ENCODE measurements at regions not wholly inside any gene's neighbourhood (a gene's known extent, or its start where the extent isn't known, plus 50 kb on each side); places are given as distances from the start of the nearest gene placed in this dataset.
"Not testable (repeated sequence)": the region's sequence is repeated elsewhere in the genome, so short reads cannot be mapped to it uniquely, and the experiment has no call there.

- in situ Hi-C loops (cut with MboI) = no loop called here
- Histone ChIP-seq H3K36me3 (ENCODE audit: control insufficient read depth, insufficient read depth, low read length) (no peaks in the 10 kb centered on the region), H2AFZ (ENCODE audit: low read depth, low read length) (no peak overlapping the region), H3K27me3 (ENCODE audit: control insufficient read depth in 2 of 2, insufficient read depth in 2 of 2, low read length in 2 of 2) (peaks cover 0 to 9% of the 10 kb centered on the region in 2 experiments; a peak in 1 of 5 replicates), H3K27ac (ENCODE audit: extremely low read depth, low read depth, low read length) (no peak overlapping the region), H3K9ac (ENCODE audit: insufficient read depth in 1 of 2, low read depth in 2 of 2, low read length in 2 of 2) (no peak overlapping the region), H3K79me2 (ENCODE audit: control insufficient read depth, insufficient read depth, low read length) (no peaks in the 10 kb centered on the region), H3K9me1 (ENCODE audit: control insufficient read depth, insufficient read depth, low read length) (no peaks in the 10 kb centered on the region), H4K20me1 (replicated peaks; ENCODE audit: control insufficient read depth, insufficient read depth, low read length) (no peaks in the 10 kb centered on the region), H3K4me1 (replicated peaks in 1 of 2; ENCODE audit: control insufficient read depth in 2 of 2, insufficient read depth in 2 of 2, low read length in 2 of 2) (no peaks in the 10 kb centered on the region), H3K4me3 (no peak overlapping the region), H3K9me3 (replicated peaks; ENCODE audit: control insufficient read depth, insufficient read depth, low read depth, low read length) (no peaks in the 10 kb centered on the region), H3K4me2 (ENCODE audit: insufficient read depth, low read length) (no peak overlapping the region)
- no peak for FAIRE-seq
- no peak for ATAC-seq
- BruUV-seq (replicated peaks) = no TSS peak
- TF ChIP-seq MIER1 (IDR thresholded peaks at IDR 0.05; ENCODE audit: low read depth) (no peak), OTX1 (CRISPR knock-in tag; IDR thresholded peaks at IDR 0.05) (no peak), NFYB (IDR thresholded peaks at IDR 0.05; ENCODE audit: extremely low read depth, insufficient read length) (no peak)
- TF ChIP-seq, protein P1, sequence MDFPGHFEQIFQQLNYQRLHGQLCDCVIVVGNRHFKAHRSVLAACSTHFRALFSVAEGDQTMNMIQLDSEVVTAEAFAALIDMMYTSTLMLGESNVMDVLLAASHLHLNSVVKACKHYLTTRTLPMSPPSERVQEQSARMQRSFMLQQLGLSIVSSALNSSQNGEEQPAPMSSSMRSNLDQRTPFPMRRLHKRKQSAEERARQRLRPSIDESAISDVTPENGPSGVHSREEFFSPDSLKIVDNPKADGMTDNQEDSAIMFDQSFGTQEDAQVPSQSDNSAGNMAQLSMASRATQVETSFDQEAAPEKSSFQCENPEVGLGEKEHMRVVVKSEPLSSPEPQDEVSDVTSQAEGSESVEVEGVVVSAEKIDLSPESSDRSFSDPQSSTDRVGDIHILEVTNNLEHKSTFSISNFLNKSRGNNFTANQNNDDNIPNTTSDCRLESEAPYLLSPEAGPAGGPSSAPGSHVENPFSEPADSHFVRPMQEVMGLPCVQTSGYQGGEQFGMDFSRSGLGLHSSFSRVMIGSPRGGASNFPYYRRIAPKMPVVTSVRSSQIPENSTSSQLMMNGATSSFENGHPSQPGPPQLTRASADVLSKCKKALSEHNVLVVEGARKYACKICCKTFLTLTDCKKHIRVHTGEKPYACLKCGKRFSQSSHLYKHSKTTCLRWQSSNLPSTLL (IDR thresholded peaks at IDR 0.05) = no peak
- TF ChIP-seq, protein P2, sequence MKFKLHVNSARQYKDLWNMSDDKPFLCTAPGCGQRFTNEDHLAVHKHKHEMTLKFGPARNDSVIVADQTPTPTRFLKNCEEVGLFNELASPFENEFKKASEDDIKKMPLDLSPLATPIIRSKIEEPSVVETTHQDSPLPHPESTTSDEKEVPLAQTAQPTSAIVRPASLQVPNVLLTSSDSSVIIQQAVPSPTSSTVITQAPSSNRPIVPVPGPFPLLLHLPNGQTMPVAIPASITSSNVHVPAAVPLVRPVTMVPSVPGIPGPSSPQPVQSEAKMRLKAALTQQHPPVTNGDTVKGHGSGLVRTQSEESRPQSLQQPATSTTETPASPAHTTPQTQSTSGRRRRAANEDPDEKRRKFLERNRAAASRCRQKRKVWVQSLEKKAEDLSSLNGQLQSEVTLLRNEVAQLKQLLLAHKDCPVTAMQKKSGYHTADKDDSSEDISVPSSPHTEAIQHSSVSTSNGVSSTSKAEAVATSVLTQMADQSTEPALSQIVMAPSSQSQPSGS (CRISPR knock-in tag; IDR thresholded peaks at IDR 0.05) = no peak
- ChIA-PET POLR2A (no interaction called here), CTCF (ENCODE audit: low intra/inter-chr PET ratio) (no interaction called here)
- intact Hi-C loops (cut with micrococcal nuclease) = no loop called here
- 2% methylated on average over 8 of the region's 8 CpGs for WGBS (ENCODE audit: insufficient coverage, low coverage, missing lambda C conversion rate)
- no peak for DNase-seq (ENCODE audit: extremely low read depth in 1 of 4, low spot score in 3 of 4)
Observed at GRCh38 chr4:75194180-75194579, 261.3 kb downstream of the PARM1 start.

GRCh38 chr4:75192182-75192581, 259.3 kb downstream of the PARM1 start:
- ATAC-seq; FAIRE-seq; H3K4me2 ChIP-seq (ENCODE audit: insufficient read depth, low read length); intact Hi-C loops (cut with micrococcal nuclease); H3K9me3 ChIP-seq (replicated peaks; ENCODE audit: control insufficient read depth, insufficient read depth, low read depth, low read length); DNase-seq (ENCODE audit: extremely low read depth in 1 of 4, low spot score in 3 of 4); in situ Hi-C loops (cut with MboI); H3K79me2 ChIP-seq (ENCODE audit: control insufficient read depth, insufficient read depth, low read length); H4K20me1 ChIP-seq (replicated peaks; ENCODE audit: control insufficient read depth, insufficient read depth, low read length); H3K4me1 ChIP-seq (replicated peaks in 1 of 2; ENCODE audit: control insufficient read depth in 2 of 2, insufficient read depth in 2 of 2, low read length in 2 of 2); H3K4me3 ChIP-seq; H3K9ac ChIP-seq (ENCODE audit: insufficient read depth in 1 of 2, low read depth in 2 of 2, low read length in 2 of 2); H3K9me1 ChIP-seq (ENCODE audit: control insufficient read depth, insufficient read depth, low read length); H2AFZ ChIP-seq (ENCODE audit: low read depth, low read length); H3K27me3 ChIP-seq (ENCODE audit: control insufficient read depth in 2 of 2, insufficient read depth in 2 of 2, low read length in 2 of 2); H3K36me3 ChIP-seq (ENCODE audit: control insufficient read depth, insufficient read depth, low read length); BruUV-seq (replicated peaks); CTCF ChIA-PET (ENCODE audit: low intra/inter-chr PET ratio); H3K27ac ChIP-seq (ENCODE audit: extremely low read depth, low read depth, low read length): not testable (repeated sequence)
- POLR2A ChIA-PET = interaction anchor here (1.0 kb wide), 1 partner anchor 10 kb away, joined by 4 read pairs; no protein-coding TSS in a partner anchor
- WGBS (ENCODE audit: insufficient coverage, low coverage, missing lambda C conversion rate) = 0% methylated on average over 1 of the region's 2 CpGs
